GM12874 (cell line): ENCODE measurements at regions not wholly inside any gene's neighbourhood (a gene's known extent, or its start where the extent isn't known, plus 50 kb on each side); places are given as distances from the start of the nearest gene placed in this dataset.

ENCODE experiments used
- CTCF ChIP-seq: IDR thresholded peaks from 2 replicates; pipeline ENCODE4 v1.5.1; 2011; ENCODE audit warnings: low read depth, mild to moderate bottlenecking, control low read depth, low read length, moderate library complexity; ENCODE audit not compliant: insufficient read depth

- TF ChIP-seq CTCF: no peak
Measured at GRCh38 chr5:96317945-96318344, 115.1 kb downstream of the PCSK1 start.

GRCh38 chr5:96316487-96316886 lies 116.6 kb downstream of the PCSK1 start:
- TF ChIP-seq CTCF: no peak

- TF ChIP-seq CTCF: no peak
Measured at GRCh38 chr5:96316017-96316416, 117.0 kb downstream of the PCSK1 start.

- no peak for TF ChIP-seq CTCF
Measured at GRCh38 chr5:96315431-96315830, 117.6 kb downstream of the PCSK1 start.

- no peak for TF ChIP-seq CTCF
Measured at GRCh38 chr5:96312383-96312782, 120.7 kb downstream of the PCSK1 start.

GRCh38 chr5:96302174-96302738 lies 130.8 kb downstream of the PCSK1 start:
- TF ChIP-seq CTCF: no peak

- no peak for TF ChIP-seq CTCF
Measured at GRCh38 chr5:96300976-96301375, 132.1 kb downstream of the PCSK1 start.
